ENCODE measurements at regions not wholly inside any gene's neighbourhood (a gene's known extent, or its start where the extent isn't known, plus 50 kb on each side); places are given as distances from the start of the nearest gene placed in this dataset.

- TF ChIP-seq CTCF (conservative IDR thresholded peaks at IDR 0.05) (no peak), EZH2 (IDR thresholded peaks at IDR 0.05; ENCODE audit: low read depth) (no peak)
Observed at GRCh38 chr5:176733406-176734262, 76.7 kb upstream of the UNC5A start.
